ENCODE measurements at regions not wholly inside any gene's neighbourhood (a gene's known extent, or its start where the extent isn't known, plus 50 kb on each side); places are given as distances from the start of the nearest gene placed in this dataset.
"Not testable (repeated sequence)": the region's sequence is repeated elsewhere in the genome, so short reads cannot be mapped to it uniquely, and the experiment has no call there.

DNA sequence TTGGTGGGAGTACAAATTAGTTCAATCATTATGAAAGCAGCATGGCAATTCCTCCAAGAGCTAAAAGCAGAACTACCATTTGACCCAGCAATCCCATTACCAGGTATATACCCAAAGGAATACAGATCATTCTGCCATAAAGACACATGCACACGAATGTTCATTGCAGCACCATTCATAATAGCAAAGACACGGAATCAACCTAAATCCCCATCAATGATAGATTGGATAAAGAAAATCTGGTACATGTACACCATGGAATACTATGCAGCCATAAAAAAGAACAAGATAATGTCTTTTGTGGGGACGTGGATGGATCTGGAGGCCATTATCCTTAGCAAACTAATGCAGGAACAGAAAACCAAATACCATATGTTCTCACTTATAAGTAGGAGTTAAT is 85.1 kb upstream of the KYNU start:
- H3K4me3 ChIP-seq (ENCODE audit: control insufficient read depth in 1 of 2, extremely low read depth in 1 of 2, low read length in 1 of 2); H3K4me1 Mint-ChIP-seq; POLR2A ChIA-PET; H3K27me3 Mint-ChIP-seq; H3K27ac ChIP-seq (ENCODE audit: low read length); H3K4me1 ChIP-seq (ENCODE audit: control insufficient read depth in 1 of 2, extremely low read depth in 1 of 2, insufficient read depth in 2 of 2, low read length in 2 of 2); H3K9me3 ChIP-seq; CTCF ChIA-PET; H3K36me3 Mint-ChIP-seq; H3K4me3 Mint-ChIP-seq; H3K27ac Mint-ChIP-seq; ATAC-seq (replicated peaks in 1 of 4); DNase-seq; H3K36me3 ChIP-seq (ENCODE audit: control insufficient read depth in 2 of 2, extremely low read depth in 1 of 2, insufficient read depth in 1 of 2, low read length in 1 of 2); H3K27me3 ChIP-seq (replicated peaks in 1 of 2; ENCODE audit: control insufficient read depth in 2 of 2, extremely low read depth in 1 of 2, insufficient read depth in 2 of 2, low read length in 1 of 2): not testable (repeated sequence)
- WGBS (ENCODE audit: insufficient coverage), result no CpG with 5 or more reads among the region's 3 CpGs
- peaks cover 2 to 19% (median 8%) of the 10 kb centered on the region in 3 donors for H3K9me3 Mint-ChIP-seq

GRCh38 chr2:142791335-142791734 is 86.1 kb upstream of the KYNU start:
- CTCF ChIA-PET, result no interaction called here
- no peak overlapping the region for H3K4me3 Mint-ChIP-seq
- H3K27ac ChIP-seq (ENCODE audit: low read length), result no peak overlapping the region

GRCh38 chr2:142786918-142787702 is 90.4 kb upstream of the KYNU start:
- ChIA-PET POLR2A (no interaction called here), CTCF (no interaction called here)
- Histone ChIP-seq H3K9me3 (no peaks in the 10 kb centered on the region), H3K27ac (ENCODE audit: low read length) (no peak overlapping the region), H3K27me3 (replicated peaks in 1 of 2; ENCODE audit: control insufficient read depth in 2 of 2, extremely low read depth in 1 of 2, insufficient read depth in 2 of 2, low read length in 1 of 2) (no peaks in the 10 kb centered on the region), H3K4me3 (ENCODE audit: control insufficient read depth in 1 of 2, extremely low read depth in 1 of 2, low read length in 1 of 2) (no peak overlapping the region), H3K4me1 (ENCODE audit: control insufficient read depth in 1 of 2, extremely low read depth in 1 of 2, insufficient read depth in 2 of 2, low read length in 2 of 2) (no peaks in the 10 kb centered on the region), H3K36me3 (ENCODE audit: control insufficient read depth in 2 of 2, extremely low read depth in 1 of 2, insufficient read depth in 1 of 2, low read length in 1 of 2) (no peaks in the 10 kb centered on the region)
- Mint-ChIP-seq H3K4me1 (no peaks in the 10 kb centered on the region), H3K27ac (no peak overlapping the region), H3K27me3 (no peaks in the 10 kb centered on the region), H3K4me3 (no peak overlapping the region), H3K36me3 (no peaks in the 10 kb centered on the region), H3K9me3 (peaks cover 2 to 13% (median 4%) of the 10 kb centered on the region in 3 donors)
- DNase-seq, result no peak
- no peak for ATAC-seq (replicated peaks in 1 of 4)

More at GRCh38 chr2:142791335-142791734, 86.1 kb upstream of the KYNU start:
- Histone ChIP-seq H3K4me1 (ENCODE audit: control insufficient read depth in 1 of 2, extremely low read depth in 1 of 2, insufficient read depth in 2 of 2, low read length in 2 of 2) (no peaks in the 10 kb centered on the region), H3K36me3 (ENCODE audit: control insufficient read depth in 2 of 2, extremely low read depth in 1 of 2, insufficient read depth in 1 of 2, low read length in 1 of 2) (no peaks in the 10 kb centered on the region), H3K4me3 (ENCODE audit: control insufficient read depth in 1 of 2, extremely low read depth in 1 of 2, low read length in 1 of 2) (no peak overlapping the region), H3K27me3 (replicated peaks in 1 of 2; ENCODE audit: control insufficient read depth in 2 of 2, extremely low read depth in 1 of 2, insufficient read depth in 2 of 2, low read length in 1 of 2) (no peaks in the 10 kb centered on the region), H3K9me3 (no peaks in the 10 kb centered on the region)
- Mint-ChIP-seq H3K27ac (no peak overlapping the region), H3K9me3 (peaks cover 2 to 19% (median 8%) of the 10 kb centered on the region in 3 donors), H3K27me3 (no peaks in the 10 kb centered on the region), H3K4me1 (no peaks in the 10 kb centered on the region), H3K36me3 (no peaks in the 10 kb centered on the region)
- no peak for DNase-seq
- no peak for ATAC-seq (replicated peaks in 1 of 4)
- POLR2A ChIA-PET, result no interaction called here

DNA sequence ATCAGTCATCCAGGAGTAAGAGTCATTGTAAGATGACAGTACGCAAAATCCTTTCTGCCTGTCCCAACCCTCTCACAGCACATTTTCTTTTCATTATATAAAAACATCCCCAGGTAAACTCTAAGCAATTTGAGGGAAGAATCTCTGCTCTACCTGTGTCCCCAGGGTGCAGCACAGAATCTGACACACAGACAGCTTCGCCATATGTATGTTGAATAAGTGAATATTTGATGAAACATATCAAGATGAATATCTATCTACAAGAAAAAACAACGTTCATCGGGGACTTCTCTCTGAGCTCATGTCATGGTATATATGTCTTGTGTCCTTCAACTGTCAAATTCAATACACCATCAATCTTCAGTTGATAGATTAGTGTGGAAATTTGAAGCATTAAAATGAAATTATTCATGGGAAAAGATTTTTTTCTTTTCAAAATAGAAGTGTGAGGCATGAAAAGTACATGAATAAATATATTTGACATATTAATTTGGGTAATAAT is 94.5 kb upstream of the KYNU start:
- no peaks in the 10 kb centered on the region for H3K27me3 ChIP-seq (replicated peaks in 1 of 2; ENCODE audit: control insufficient read depth in 2 of 2, extremely low read depth in 1 of 2, insufficient read depth in 2 of 2, low read length in 1 of 2)
- no peaks in the 10 kb centered on the region for H3K36me3 ChIP-seq (ENCODE audit: control insufficient read depth in 2 of 2, extremely low read depth in 1 of 2, insufficient read depth in 1 of 2, low read length in 1 of 2)
- Mint-ChIP-seq H3K4me1 (no peaks in the 10 kb centered on the region), H3K27me3 (no peaks in the 10 kb centered on the region), H3K36me3 (no peaks in the 10 kb centered on the region), H3K9me3 (peaks cover 0 to 4% (median 0%) of the 10 kb centered on the region in 3 donors), H3K4me3 (no peak overlapping the region), H3K27ac (no peak overlapping the region)
- WGBS (ENCODE audit: insufficient coverage), result no CpG with 5 or more reads among the region's 4 CpGs
- DNase-seq, result no peak
- no peak for ATAC-seq (replicated peaks in 1 of 4)
- no peak overlapping the region for H3K4me3 ChIP-seq (ENCODE audit: control insufficient read depth in 1 of 2, extremely low read depth in 1 of 2, low read length in 1 of 2)
- POLR2A ChIA-PET, result no interaction called here
- H3K27ac ChIP-seq (ENCODE audit: low read length), result no peak overlapping the region
- H3K4me1 ChIP-seq (ENCODE audit: control insufficient read depth in 1 of 2, extremely low read depth in 1 of 2, insufficient read depth in 2 of 2, low read length in 2 of 2), result no peaks in the 10 kb centered on the region
- no peaks in the 10 kb centered on the region for H3K9me3 ChIP-seq
- CTCF ChIA-PET, result no interaction called here

GRCh38 chr2:142781146-142781545 is 96.3 kb upstream of the KYNU start:
- Mint-ChIP-seq H3K27me3 (no peaks in the 10 kb centered on the region), H3K4me3 (no peak overlapping the region), H3K4me1 (no peaks in the 10 kb centered on the region), H3K36me3 (no peaks in the 10 kb centered on the region), H3K27ac (no peak overlapping the region), H3K9me3 (peaks cover 0 to 6% (median 4%) of the 10 kb centered on the region in 3 donors)
- Histone ChIP-seq H3K27me3 (replicated peaks in 1 of 2; ENCODE audit: control insufficient read depth in 2 of 2, extremely low read depth in 1 of 2, insufficient read depth in 2 of 2, low read length in 1 of 2) (no peaks in the 10 kb centered on the region), H3K4me3 (ENCODE audit: control insufficient read depth in 1 of 2, extremely low read depth in 1 of 2, low read length in 1 of 2) (no peak overlapping the region), H3K36me3 (ENCODE audit: control insufficient read depth in 2 of 2, extremely low read depth in 1 of 2, insufficient read depth in 1 of 2, low read length in 1 of 2) (no peaks in the 10 kb centered on the region), H3K9me3 (no peaks in the 10 kb centered on the region), H3K4me1 (ENCODE audit: control insufficient read depth in 1 of 2, extremely low read depth in 1 of 2, insufficient read depth in 2 of 2, low read length in 2 of 2) (no peaks in the 10 kb centered on the region), H3K27ac (ENCODE audit: low read length) (no peak overlapping the region)
- no CpG with 5 or more reads among the region's 2 CpGs for WGBS (ENCODE audit: insufficient coverage)
- ChIA-PET CTCF (no interaction called here), POLR2A (no interaction called here)
- DNase-seq, result no peak
- ATAC-seq (replicated peaks in 1 of 4), result no peak

- Histone ChIP-seq H3K27me3 (replicated peaks in 1 of 2; ENCODE audit: control insufficient read depth in 2 of 2, extremely low read depth in 1 of 2, insufficient read depth in 2 of 2, low read length in 1 of 2) (no peaks in the 10 kb centered on the region), H3K4me3 (ENCODE audit: control insufficient read depth in 1 of 2, extremely low read depth in 1 of 2, low read length in 1 of 2) (no peak overlapping the region), H3K36me3 (ENCODE audit: control insufficient read depth in 2 of 2, extremely low read depth in 1 of 2, insufficient read depth in 1 of 2, low read length in 1 of 2) (no peaks in the 10 kb centered on the region), H3K27ac (ENCODE audit: low read length) (no peak overlapping the region), H3K9me3 (no peaks in the 10 kb centered on the region), H3K4me1 (ENCODE audit: control insufficient read depth in 1 of 2, extremely low read depth in 1 of 2, insufficient read depth in 2 of 2, low read length in 2 of 2) (no peaks in the 10 kb centered on the region)
- no peak overlapping the region for H3K4me3 Mint-ChIP-seq
- peaks cover 2 to 18% (median 13%) of the 10 kb centered on the region in 3 donors for H3K9me3 Mint-ChIP-seq
- WGBS (ENCODE audit: insufficient coverage), result 61% methylated on average over 2 of the region's 3 CpGs
- H3K27me3 Mint-ChIP-seq, result no peaks in the 10 kb centered on the region
- no peak for ATAC-seq (replicated peaks in 1 of 4)
- CTCF ChIA-PET, result no interaction called here
- H3K36me3 Mint-ChIP-seq, result no peaks in the 10 kb centered on the region
- DNase-seq, result no peak
- no peaks in the 10 kb centered on the region for H3K4me1 Mint-ChIP-seq
- H3K27ac Mint-ChIP-seq, result no peak overlapping the region
- POLR2A ChIA-PET, result no interaction called here
These were observed 99.2 kb upstream of the KYNU start for GRCh38 chr2:142778289-142778688.

GRCh38 chr2:142777742-142778141 is 99.7 kb upstream of the KYNU start:
- Histone ChIP-seq H3K27ac (ENCODE audit: low read length) (no peak overlapping the region), H3K4me1 (ENCODE audit: control insufficient read depth in 1 of 2, extremely low read depth in 1 of 2, insufficient read depth in 2 of 2, low read length in 2 of 2) (no peaks in the 10 kb centered on the region), H3K4me3 (ENCODE audit: control insufficient read depth in 1 of 2, extremely low read depth in 1 of 2, low read length in 1 of 2) (no peak overlapping the region), H3K36me3 (ENCODE audit: control insufficient read depth in 2 of 2, extremely low read depth in 1 of 2, insufficient read depth in 1 of 2, low read length in 1 of 2) (no peaks in the 10 kb centered on the region), H3K9me3 (no peaks in the 10 kb centered on the region), H3K27me3 (replicated peaks in 1 of 2; ENCODE audit: control insufficient read depth in 2 of 2, extremely low read depth in 1 of 2, insufficient read depth in 2 of 2, low read length in 1 of 2) (no peaks in the 10 kb centered on the region)
- Mint-ChIP-seq H3K27me3 (no peaks in the 10 kb centered on the region), H3K27ac (no peak overlapping the region), H3K4me3 (no peak overlapping the region), H3K36me3 (no peaks in the 10 kb centered on the region), H3K9me3 (peaks cover 2 to 23% (median 18%) of the 10 kb centered on the region in 3 donors), H3K4me1 (no peaks in the 10 kb centered on the region)
- ATAC-seq (replicated peaks in 1 of 4), result no peak
- no CpG with 5 or more reads among the region's 2 CpGs for WGBS (ENCODE audit: insufficient coverage)
- DNase-seq, result no peak
- POLR2A ChIA-PET, result no interaction called here
- CTCF ChIA-PET, result no interaction called here

All from T-cell (primary cell).